ENCODE measurements at regions not wholly inside any gene's neighbourhood (a gene's known extent, or its start where the extent isn't known, plus 50 kb on each side); places are given as distances from the start of the nearest gene placed in this dataset.

DNA sequence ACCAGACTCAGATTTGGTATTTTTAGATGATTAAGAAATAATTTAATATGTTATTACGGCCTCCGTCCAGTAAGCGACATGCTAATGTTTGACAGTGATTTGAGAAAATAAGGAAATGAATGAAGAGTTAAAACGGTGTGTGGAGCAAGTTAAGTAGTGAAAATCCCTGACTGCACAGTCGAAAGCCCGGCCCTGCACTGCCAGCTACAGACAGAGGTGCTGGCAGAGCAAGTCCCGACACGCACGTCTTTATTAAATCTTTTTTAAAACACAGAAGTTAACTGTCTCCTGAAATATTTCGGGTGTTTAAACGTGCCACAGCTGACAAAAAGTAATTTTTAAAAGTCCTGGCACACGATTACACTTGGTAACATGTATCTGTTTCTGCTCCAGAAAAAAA is 293.4 kb upstream of the RNF32 start:
- no peak overlapping the region for H3K4me3 ChIP-seq
- H3K36me3 ChIP-seq = no peaks in the 10 kb centered on the region
- no peak overlapping the region for H3K27ac ChIP-seq
- peaks cover 7% of the 10 kb centered on the region for H3K27me3 ChIP-seq
- 9 to 35% methylated on average over 10 to 12 of the region's 12 CpGs for WGBS, 2 donors (ENCODE audit: low coverage in 1 of 2)
- no peaks in the 10 kb centered on the region for H3K4me1 ChIP-seq
- no peak for ATAC-seq
- TF ChIP-seq POLR2A (IDR thresholded peaks at IDR 0.05) (no peak), EP300 (IDR thresholded peaks at IDR 0.05) (no peak), POLR2AphosphoS5 (IDR thresholded peaks at IDR 0.05) (no peak)
- TF ChIP-seq, protein P1, sequence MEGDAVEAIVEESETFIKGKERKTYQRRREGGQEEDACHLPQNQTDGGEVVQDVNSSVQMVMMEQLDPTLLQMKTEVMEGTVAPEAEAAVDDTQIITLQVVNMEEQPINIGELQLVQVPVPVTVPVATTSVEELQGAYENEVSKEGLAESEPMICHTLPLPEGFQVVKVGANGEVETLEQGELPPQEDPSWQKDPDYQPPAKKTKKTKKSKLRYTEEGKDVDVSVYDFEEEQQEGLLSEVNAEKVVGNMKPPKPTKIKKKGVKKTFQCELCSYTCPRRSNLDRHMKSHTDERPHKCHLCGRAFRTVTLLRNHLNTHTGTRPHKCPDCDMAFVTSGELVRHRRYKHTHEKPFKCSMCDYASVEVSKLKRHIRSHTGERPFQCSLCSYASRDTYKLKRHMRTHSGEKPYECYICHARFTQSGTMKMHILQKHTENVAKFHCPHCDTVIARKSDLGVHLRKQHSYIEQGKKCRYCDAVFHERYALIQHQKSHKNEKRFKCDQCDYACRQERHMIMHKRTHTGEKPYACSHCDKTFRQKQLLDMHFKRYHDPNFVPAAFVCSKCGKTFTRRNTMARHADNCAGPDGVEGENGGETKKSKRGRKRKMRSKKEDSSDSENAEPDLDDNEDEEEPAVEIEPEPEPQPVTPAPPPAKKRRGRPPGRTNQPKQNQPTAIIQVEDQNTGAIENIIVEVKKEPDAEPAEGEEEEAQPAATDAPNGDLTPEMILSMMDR (IDR thresholded peaks at IDR 0.05) = no peak
- H3K9me3 ChIP-seq = no peaks in the 10 kb centered on the region

DNA sequence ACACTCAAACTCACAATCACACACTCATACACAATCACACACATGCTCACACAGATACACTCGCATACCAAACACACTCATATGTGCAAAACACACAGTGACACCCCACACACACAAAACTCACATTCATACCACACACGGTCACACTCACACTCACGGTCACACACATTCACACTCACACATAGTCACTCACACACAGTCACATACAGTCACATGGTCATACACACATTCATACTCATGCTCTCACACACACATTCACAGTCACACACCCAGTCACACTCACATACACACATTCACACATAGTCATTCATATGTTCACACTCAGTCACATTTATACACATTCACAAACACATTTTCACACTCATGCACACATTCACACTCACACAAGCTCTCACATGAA is 296.0 kb upstream of the RNF32 start:
- peaks cover 7% of the 10 kb centered on the region for H3K27me3 ChIP-seq

DNA sequence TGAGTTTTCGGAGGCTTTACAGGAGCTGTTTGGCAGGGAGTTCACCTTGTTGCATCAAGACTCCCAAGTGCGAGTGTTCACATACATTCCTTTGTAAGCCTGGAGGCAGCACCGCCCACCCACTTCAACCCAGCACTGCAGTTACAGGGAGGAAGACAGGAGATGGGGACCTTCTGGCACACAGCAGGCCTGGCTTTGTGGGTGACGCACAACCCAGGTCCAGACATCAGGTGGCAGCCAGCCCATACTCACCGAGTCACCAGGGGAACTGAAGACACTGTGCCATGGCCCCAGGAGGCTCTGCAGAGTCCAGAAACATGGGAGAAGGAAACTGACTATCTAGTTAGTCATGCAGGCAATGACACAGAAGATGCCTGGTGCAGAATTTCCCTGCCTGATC is 305.9 kb upstream of the RNF32 start:
- no peak overlapping the region for H3K27ac ChIP-seq
- no peaks in the 10 kb centered on the region for H3K36me3 ChIP-seq
- no peaks in the 10 kb centered on the region for H3K4me1 ChIP-seq
- no peaks in the 10 kb centered on the region for H3K9me3 ChIP-seq
- H3K4me3 ChIP-seq = no peak overlapping the region
- WGBS, 2 donors (ENCODE audit: low coverage in 1 of 2) = 80% methylated on average over 1 of the region's 5 CpGs; no CpG with 5 or more reads in 1 of the 2 donors
- ATAC-seq = no peak
- TF ChIP-seq, protein P1 (IDR thresholded peaks at IDR 0.05) = no peak
- no peak for TF ChIP-seq EP300 (IDR thresholded peaks at IDR 0.05)
- TF ChIP-seq POLR2A (IDR thresholded peaks at IDR 0.05) = no peak
- TF ChIP-seq POLR2AphosphoS5 (IDR thresholded peaks at IDR 0.05) = no peak
- H3K27me3 ChIP-seq = no peaks in the 10 kb centered on the region

More for the DNA sequence above, 296.0 kb upstream of the RNF32 start:
- ATAC-seq = no peak
- Histone ChIP-seq H3K4me1 (no peaks in the 10 kb centered on the region), H3K27ac (no peak overlapping the region), H3K9me3 (no peaks in the 10 kb centered on the region), H3K36me3 (no peaks in the 10 kb centered on the region), H3K4me3 (no peak overlapping the region)
- TF ChIP-seq POLR2AphosphoS5 (IDR thresholded peaks at IDR 0.05) (no peak), EP300 (IDR thresholded peaks at IDR 0.05) (no peak), POLR2A (IDR thresholded peaks at IDR 0.05) (no peak)
- TF ChIP-seq, protein P1 (IDR thresholded peaks at IDR 0.05) = no peak
- WGBS, 2 donors (ENCODE audit: low coverage in 1 of 2) = 95 to 100% methylated on average over 3 of the region's 3 CpGs

DNA sequence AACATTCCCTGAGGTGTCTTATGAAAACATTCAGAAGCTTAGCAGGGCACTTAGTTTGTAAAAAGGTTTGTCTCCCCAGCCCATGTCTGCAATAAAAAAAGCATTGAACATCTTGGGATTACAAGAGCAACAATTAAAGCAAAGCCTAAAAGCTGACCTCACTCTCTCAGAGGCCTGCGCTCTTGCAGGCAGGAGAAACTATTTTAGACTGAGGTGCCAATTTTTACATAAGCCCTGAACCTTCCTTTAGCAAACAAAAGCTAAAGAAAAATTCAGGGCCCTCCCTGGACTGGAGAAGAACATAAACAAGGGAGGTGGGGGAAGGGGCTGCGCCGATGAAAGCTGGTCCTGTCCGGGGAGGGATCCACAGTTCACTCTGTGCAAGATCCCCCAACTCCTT is 312.7 kb upstream of the RNF32 start:
- 37 to 43% methylated on average over 3 to 4 of the region's 4 CpGs for WGBS, 2 donors (ENCODE audit: low coverage in 1 of 2)
- H3K27ac ChIP-seq = no peak overlapping the region
- ATAC-seq = no peak
- no peaks in the 10 kb centered on the region for H3K36me3 ChIP-seq
- no peaks in the 10 kb centered on the region for H3K9me3 ChIP-seq
- no peaks in the 10 kb centered on the region for H3K4me1 ChIP-seq
- no peak overlapping the region for H3K4me3 ChIP-seq
- no peak for TF ChIP-seq EP300 (IDR thresholded peaks at IDR 0.05)
- TF ChIP-seq POLR2AphosphoS5 (IDR thresholded peaks at IDR 0.05) = no peak
- TF ChIP-seq, protein P1 (IDR thresholded peaks at IDR 0.05) = no peak
- no peak for TF ChIP-seq POLR2A (IDR thresholded peaks at IDR 0.05)
- H3K27me3 ChIP-seq = no peaks in the 10 kb centered on the region

DNA sequence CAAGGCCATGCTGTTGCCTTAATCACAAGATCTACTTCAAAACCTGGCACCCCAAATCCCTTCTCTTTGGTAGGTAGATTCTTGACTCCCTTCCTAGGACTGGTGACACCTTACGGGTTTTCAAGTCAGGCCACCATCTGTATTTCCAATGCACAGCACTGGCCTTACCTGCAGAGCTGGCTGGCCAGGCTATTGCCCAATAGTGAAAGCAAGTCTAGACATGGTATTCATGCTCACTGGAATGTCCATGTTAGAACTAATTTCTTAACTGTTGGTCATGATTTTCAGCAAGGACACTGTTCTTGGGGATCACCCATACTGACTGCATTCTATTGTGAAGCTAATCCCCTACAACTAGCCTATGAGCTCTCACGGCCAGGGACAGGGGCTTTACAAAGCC is 313.1 kb upstream of the RNF32 start:
- Histone ChIP-seq H3K4me3 (no peak overlapping the region), H3K4me1 (no peaks in the 10 kb centered on the region), H3K27me3 (no peaks in the 10 kb centered on the region), H3K9me3 (no peaks in the 10 kb centered on the region), H3K36me3 (no peaks in the 10 kb centered on the region), H3K27ac (no peak overlapping the region)
- no peak for ATAC-seq
- TF ChIP-seq EP300 (IDR thresholded peaks at IDR 0.05) (no peak), POLR2AphosphoS5 (IDR thresholded peaks at IDR 0.05) (no peak), POLR2A (IDR thresholded peaks at IDR 0.05) (no peak)
- TF ChIP-seq, protein P1 (IDR thresholded peaks at IDR 0.05) = no peak
- WGBS, 2 donors (ENCODE audit: low coverage in 1 of 2) = 33 to 88% methylated on average over 1 of the region's 2 CpGs
